ENCODE measurements at regions not wholly inside any gene's neighbourhood (a gene's known extent, or its start where the extent isn't known, plus 50 kb on each side); places are given as distances from the start of the nearest gene placed in this dataset.

- no peak for TF ChIP-seq CTCF (IDR thresholded peaks at IDR 0.05; ENCODE audit: insufficient read depth, low read depth, low read length)
- no peak for TF ChIP-seq EZH2 (IDR thresholded peaks at IDR 0.05; ENCODE audit: insufficient read depth, low read length)
Observed at GRCh38 chr4:135225551-135225950, 1024.0 kb upstream of the PABPC4L start.

All from astrocyte (in vitro differentiated cells and primary cell).